ENCODE measurements at regions not wholly inside any gene's neighbourhood (a gene's known extent, or its start where the extent isn't known, plus 50 kb on each side); places are given as distances from the start of the nearest gene placed in this dataset.
"Not testable (repeated sequence)": the region's sequence is repeated elsewhere in the genome, so short reads cannot be mapped to it uniquely, and the experiment has no call there.

- DNase-seq (ENCODE audit: low read depth, low spot score); in situ Hi-C loops (cut with HindIII; ENCODE audit: low pct_unique_long_range_greater_than_20kb, low sequenced_read_pairs): not testable (repeated sequence)
Measured at GRCh38 chr1:143854069-143854468, 117.7 kb downstream of the FAM72C start.

DNA sequence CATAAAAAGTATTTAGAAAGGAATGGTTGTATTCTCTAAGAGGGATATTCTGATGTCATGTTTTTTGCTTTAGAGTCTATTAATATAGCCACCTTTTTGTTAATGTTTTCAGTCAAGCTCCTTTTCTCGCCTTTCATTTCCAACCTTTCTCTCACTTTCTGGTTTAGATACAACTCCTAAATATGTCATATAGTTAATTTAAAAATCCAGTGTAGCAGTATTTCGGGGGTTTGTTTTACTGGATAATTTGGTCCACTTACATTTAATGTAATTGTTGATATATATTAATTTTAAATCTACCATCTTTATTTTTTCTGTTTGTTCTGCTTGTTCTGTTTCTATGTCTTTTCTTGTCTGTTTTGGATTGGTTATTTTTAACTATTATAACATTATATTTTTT lies 121.1 kb downstream of the FAM72C start:
- DNase-seq (ENCODE audit: low read depth, low spot score); in situ Hi-C loops (cut with HindIII; ENCODE audit: low pct_unique_long_range_greater_than_20kb, low sequenced_read_pairs): not testable (repeated sequence)

GRCh38 chr1:143848859-143849258 lies 122.9 kb downstream of the FAM72C start:
- DNase-seq (ENCODE audit: low read depth, low spot score); in situ Hi-C loops (cut with HindIII; ENCODE audit: low pct_unique_long_range_greater_than_20kb, low sequenced_read_pairs): not testable (repeated sequence)

- in situ Hi-C loops (cut with HindIII; ENCODE audit: low pct_unique_long_range_greater_than_20kb, low sequenced_read_pairs); DNase-seq (ENCODE audit: low read depth, low spot score): not testable (repeated sequence)
Measured at GRCh38 chr1:143845193-143845592, 126.6 kb downstream of the FAM72C start.

DNA sequence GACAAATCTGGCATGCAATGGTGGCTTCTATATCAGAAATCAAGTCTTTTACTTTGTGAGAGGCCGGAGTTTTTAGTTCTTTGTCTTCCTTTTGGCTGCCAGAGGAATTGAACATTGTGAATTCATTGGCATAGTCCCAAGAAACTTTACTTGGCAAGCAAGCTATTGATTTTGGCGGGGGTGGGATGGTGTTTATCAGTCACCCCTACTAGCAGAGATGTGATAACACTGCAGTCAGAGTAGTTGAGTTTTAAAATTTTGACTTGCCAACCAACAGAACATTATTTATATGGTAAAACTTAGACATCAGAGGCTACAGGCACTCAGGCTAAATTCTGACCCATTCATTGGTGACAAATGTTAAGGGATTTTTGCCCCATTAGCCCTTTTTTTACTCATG lies 129.7 kb downstream of the FAM72C start:
- in situ Hi-C loops (cut with HindIII; ENCODE audit: low pct_unique_long_range_greater_than_20kb, low sequenced_read_pairs); DNase-seq (ENCODE audit: low read depth, low spot score): not testable (repeated sequence)

DNA sequence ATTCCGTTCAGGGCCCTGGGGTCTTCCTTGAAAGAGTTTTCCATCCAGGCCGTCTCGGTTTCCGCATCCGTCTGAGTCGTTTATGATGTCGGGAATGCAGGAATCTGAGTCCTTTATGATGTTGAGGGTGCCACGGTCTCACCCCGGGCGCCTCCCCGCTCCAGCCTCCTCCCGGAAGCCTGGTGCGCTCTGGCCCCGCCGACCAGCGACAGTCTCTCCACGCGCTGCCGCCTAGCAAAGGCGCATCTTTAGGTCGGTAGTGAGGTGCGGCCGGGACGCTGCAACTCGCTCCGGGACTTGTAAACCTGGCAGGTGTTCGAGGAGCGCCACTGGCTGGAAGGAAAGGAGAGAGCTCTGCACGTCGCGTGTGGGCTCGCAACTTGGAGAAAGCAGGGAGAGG lies 132.6 kb downstream of the FAM72C start:
- in situ Hi-C loops (cut with HindIII; ENCODE audit: low pct_unique_long_range_greater_than_20kb, low sequenced_read_pairs); DNase-seq (ENCODE audit: low read depth, low spot score): not testable (repeated sequence)

DNA sequence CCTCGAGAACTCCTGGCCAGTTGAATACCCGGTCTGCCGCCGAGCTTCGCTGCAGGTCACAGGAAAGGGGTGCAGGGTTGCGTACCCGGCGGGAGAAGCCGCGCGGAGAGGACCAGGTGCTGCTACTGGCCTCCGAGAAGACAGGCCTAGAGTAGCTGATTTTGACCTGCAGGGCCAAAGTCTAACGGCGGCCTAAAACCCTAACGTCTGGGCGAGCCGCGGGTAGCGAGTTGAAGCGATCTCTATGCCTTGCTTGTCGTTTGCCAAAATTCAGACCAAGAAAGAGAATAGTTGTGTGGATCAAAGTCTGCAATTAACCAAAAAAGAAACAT lies 133.2 kb downstream of the FAM72C start:
- in situ Hi-C loops (cut with HindIII; ENCODE audit: low pct_unique_long_range_greater_than_20kb, low sequenced_read_pairs); DNase-seq (ENCODE audit: low read depth, low spot score): not testable (repeated sequence)

DNA sequence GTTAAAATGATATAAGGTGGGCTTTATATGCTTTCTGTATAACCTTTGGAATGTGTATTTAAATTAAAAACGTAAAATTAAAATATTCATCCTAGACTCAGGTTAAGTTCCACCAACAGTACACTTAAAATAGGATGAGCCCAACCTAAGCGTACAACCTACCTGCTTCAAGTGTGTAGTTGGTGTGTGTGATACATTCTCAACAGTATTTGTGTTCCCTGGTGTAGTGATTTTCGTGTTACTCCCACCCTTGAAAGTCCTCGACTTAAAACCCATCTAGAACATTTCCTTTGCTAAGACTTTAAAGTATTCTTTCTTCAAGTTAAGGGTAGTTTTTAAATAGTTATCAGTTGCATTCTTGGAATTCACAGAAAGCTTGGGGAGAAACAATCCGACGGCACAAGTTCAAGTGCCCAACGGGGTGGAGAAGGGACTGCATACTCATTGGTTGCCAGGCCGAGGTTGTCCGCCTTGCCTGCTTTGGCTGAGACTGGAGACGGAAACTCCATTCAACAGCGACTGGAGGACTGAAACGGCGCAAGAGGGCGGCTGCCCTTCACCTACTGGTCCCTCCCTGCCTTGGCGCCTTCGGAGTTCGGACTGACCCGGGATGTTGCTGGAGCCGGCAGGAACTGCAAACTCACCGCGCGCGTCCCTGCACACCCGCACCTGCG lies 133.7 kb downstream of the FAM72C start:
- in situ Hi-C loops (cut with HindIII; ENCODE audit: low pct_unique_long_range_greater_than_20kb, low sequenced_read_pairs); DNase-seq (ENCODE audit: low read depth, low spot score): not testable (repeated sequence)

DNA sequence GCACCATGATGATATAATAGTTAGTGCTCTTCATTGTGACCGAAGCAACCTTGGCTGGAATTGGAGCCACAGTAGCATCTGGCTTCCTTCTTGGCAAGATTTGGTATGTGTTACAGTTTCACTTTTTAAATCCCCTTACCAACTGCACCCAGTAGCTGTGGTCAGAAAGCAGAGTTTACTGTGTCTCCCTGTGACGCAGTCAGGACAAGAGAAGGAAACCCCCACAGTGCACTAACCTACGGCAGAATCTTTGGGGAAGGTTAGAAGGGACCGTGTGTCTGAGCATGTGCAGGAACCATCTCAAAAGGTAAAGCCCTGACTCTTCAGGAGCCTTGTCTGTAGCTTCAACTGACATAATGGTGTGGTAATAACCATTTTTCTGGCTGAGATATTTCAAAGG lies 138.4 kb downstream of the FAM72C start:
- in situ Hi-C loops (cut with HindIII; ENCODE audit: low pct_unique_long_range_greater_than_20kb, low sequenced_read_pairs); DNase-seq (ENCODE audit: low read depth, low spot score): not testable (repeated sequence)

DNA sequence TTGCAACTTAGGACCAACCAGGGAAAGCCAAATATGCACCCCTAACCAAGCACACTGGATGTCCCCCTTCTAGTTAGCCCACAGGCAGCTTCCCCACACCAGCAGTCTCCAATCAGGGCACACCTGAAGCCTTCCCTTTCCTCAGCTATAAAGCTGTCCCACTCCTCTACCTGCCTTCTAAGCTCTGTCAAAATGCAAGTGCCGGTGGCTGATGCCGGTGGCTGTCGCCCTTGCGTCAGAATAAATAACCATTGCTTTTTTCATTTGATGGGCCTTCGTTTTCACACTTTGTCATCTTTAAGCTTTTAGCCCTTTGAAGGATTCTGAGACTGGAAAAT lies 139.4 kb downstream of the FAM72C start:
- in situ Hi-C loops (cut with HindIII; ENCODE audit: low pct_unique_long_range_greater_than_20kb, low sequenced_read_pairs); DNase-seq (ENCODE audit: low read depth, low spot score): not testable (repeated sequence)

DNA sequence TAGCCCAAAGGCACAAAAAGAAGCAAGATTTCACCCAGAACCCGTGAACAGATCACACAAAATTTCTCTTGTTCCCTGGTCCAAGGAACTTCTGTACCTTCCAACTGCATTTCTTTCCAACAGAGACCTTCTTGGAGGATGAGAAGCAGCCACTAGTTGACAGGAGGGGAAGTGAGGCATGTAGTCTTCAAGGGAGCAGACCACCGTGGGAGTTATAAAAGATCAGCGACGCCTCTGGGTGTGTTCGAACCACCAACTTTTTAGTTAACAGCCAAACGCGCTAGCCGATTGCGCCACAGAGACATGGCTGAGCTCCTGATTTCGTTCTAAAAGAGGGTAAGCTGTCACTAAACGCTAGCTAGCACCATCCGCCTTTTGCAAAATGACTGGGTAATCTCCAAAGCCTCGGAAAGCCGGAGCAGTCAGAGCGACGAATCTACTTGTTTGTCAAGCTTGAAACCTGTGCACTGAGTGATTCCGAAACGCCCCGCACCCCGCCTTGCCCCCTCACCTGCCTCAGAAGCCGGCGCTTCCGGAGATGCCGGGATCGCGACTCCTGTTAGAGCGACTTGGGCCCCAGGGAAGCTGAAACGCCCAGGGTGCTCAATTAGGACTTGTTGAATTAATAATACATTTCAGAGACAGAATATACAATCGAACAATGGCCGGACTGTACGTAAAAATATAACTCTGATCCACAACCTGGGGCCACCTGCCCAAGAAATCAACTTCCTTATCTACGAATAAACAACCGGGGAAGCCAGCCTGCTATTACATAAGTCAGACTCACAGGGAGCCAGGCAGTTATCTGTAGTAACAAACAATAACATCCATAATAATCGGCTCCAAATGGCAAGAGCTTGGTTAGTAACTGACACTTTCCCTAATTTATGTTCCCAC lies 140.1 kb downstream of the FAM72C start:
- DNase-seq (ENCODE audit: low read depth, low spot score); in situ Hi-C loops (cut with HindIII; ENCODE audit: low pct_unique_long_range_greater_than_20kb, low sequenced_read_pairs): not testable (repeated sequence)

DNA sequence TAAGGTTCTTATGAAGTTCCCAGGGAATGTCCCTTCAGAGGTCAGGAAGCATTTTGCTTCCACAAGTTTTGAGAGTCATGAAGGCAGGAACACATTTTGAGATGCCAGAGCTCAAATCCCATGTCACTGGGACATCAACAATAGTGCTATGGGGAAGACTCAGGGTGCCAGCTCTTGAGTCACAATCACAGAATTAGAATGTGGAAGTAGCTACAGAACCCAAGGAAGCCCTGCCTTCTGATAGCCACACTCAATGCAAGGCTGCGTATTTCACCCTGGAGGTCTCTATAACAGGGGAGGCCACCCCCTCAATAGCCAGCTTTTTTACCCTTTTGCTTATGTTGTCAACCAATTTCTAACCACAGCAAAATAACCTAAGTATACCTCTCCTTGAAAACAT lies 145.6 kb downstream of the FAM72C start:
- DNase-seq (ENCODE audit: low read depth, low spot score); in situ Hi-C loops (cut with HindIII; ENCODE audit: low pct_unique_long_range_greater_than_20kb, low sequenced_read_pairs): not testable (repeated sequence)

DNA sequence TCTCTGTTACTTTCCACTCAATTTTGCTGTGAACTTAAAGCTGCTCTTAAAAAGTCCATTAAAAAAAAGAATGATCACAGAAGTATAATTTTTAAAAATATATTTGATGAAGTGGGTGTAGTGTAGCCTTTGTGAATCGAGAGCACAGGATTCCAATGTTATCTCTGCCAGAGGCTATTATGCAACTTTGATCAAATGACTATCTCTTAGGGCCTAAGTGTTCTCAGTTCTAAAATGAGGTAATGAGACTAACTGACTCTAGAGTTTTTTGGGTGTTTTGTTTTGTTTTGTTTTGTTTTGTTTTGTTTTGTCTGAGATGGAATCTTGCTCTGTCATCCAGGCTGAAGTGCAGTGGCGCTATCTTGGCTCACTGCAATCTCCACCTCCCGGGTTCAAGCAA lies 147.5 kb downstream of the FAM72C start:
- in situ Hi-C loops (cut with HindIII; ENCODE audit: low pct_unique_long_range_greater_than_20kb, low sequenced_read_pairs); DNase-seq (ENCODE audit: low read depth, low spot score): not testable (repeated sequence)

DNA sequence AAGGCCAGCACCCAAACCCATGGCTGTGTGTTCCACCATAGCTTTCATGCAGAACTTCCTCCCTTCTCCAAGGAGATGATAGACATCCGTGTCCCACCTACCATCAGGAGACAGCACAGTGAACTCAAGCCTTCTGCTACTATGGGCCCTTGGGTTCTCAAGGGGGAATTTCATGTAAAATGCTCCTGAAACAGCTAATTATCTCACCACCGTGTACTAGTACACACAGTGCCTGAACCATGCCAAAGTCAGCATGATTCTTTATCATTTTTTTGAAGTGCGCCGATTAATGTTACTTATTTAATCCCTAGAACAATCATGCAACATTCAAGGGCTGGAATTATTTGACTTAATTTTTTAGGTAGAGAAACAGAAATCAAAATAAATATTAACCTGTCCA lies 151.7 kb downstream of the FAM72C start:
- in situ Hi-C loops (cut with HindIII; ENCODE audit: low pct_unique_long_range_greater_than_20kb, low sequenced_read_pairs), result not testable (repeated sequence)

DNA sequence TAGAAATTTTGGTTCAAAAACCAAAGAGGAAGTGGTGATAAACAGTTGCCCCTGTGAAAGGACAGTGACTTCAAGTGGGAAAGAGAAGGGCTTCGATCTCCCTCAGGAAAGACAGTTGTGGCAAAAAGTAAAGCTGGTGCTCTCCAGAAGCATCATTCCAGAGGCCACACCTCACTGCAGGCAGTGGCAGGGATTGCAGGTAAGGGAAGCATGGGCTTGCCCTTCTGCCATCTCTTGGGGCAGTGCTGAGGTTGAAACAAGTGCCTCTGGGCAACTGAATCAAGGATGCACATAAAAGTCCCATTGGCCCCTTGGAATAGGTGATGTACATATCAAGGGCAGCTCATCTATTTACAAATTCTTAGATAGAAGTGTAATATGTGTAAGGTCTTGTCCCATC lies 155.4 kb downstream of the FAM72C start:
- in situ Hi-C loops (cut with HindIII; ENCODE audit: low pct_unique_long_range_greater_than_20kb, low sequenced_read_pairs); DNase-seq (ENCODE audit: low read depth, low spot score): not testable (repeated sequence)

More for the DNA sequence above, 151.7 kb downstream of the FAM72C start:
- DNase-seq (ENCODE audit: low read depth, low spot score), result not testable (repeated sequence)

- in situ Hi-C loops (cut with HindIII; ENCODE audit: low pct_unique_long_range_greater_than_20kb, low sequenced_read_pairs); DNase-seq (ENCODE audit: low read depth, low spot score): not testable (repeated sequence)
Measured at GRCh38 chr1:143805374-143805773, 166.4 kb downstream of the FAM72C start.

DNA sequence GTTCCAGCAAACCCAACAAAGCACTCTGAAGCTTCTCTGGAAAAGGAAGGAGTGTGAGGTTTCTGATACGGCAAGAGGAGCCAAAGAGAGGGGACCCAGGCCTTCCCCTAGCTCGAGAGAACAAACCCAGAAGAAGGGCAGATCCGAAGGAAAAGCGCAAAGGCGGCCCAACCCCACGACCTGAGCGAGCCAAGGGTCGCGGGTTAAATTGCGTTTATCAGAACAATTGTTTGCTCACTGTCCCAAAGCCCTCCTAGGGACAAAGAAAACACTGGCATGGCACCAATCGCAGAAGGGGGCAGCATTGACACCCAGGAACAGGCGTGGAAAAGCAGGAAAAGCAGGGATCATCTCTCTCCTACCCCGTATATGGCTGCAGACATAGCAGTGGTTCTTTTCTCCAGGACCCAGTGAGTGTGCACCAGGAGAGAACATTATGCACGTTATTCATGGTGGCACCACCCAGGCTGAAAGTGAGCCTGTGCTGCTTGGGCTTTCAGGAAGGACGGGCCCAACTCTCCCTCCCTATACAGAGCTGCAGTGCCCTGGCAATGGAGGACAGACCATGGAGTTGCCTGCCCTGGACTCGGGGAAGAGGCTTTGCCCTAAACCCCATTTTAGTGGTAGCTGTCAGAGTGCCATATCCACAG lies 167.0 kb downstream of the FAM72C start:
- in situ Hi-C loops (cut with HindIII; ENCODE audit: low pct_unique_long_range_greater_than_20kb, low sequenced_read_pairs); DNase-seq (ENCODE audit: low read depth, low spot score): not testable (repeated sequence)

- in situ Hi-C loops (cut with HindIII; ENCODE audit: low pct_unique_long_range_greater_than_20kb, low sequenced_read_pairs), result not testable (repeated sequence)
- DNase-seq (ENCODE audit: low read depth, low spot score), result peak; percentile 69
Measured at GRCh38 chr1:143803927-143804411, 167.8 kb downstream of the FAM72C start.
